ENCODE measurements at regions not wholly inside any gene's neighbourhood (a gene's known extent, or its start where the extent isn't known, plus 50 kb on each side); places are given as distances from the start of the nearest gene placed in this dataset.

DNA sequence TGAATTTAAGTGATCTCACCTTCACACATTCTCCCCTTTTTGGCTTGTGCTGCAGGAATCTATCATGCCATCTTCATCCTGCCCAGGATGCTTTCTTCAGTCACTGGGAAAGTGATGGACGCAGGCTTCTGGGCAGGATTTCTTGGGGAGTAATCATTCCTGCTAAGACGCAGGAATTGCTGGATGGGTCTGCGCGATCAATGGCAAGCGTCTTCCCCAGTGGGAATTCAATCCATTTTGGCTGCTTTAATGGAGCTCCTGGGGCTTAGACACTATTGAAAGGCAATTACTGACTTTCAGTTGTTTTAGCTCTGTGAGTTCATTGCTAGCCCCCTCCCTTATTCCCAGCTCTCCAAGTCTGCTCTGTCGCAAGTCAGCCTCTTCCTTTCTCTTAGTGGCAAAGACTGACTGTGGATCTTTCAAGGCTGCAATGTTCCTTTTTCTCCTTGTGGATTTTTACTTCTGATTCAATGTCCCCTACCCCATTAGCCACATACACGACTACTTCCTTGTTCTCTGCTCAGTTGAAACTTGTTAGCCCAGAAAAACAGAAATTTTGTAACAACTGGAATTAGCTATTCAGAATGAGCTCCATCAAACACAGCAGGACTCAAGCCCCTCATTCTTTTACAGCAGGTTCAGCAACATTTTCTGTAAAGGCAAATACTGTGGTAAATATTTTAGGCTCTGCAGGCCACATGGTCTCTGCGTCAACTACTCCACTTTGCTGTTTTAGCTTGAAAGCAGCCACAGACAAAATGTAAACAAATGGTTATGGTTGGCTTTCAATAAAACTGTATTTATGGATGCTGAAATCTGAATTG, 154.9 kb downstream of the ASB9 start:
- Histone ChIP-seq H3K9ac (ENCODE audit: low read length) (no peak overlapping the region), H3K9me3 (ENCODE audit: control insufficient read depth, low read length) (peaks cover 4% of the 10 kb centered on the region), H3K4me3 (ENCODE audit: low read length) (no peak overlapping the region), H3K27me3 (replicated peaks; ENCODE audit: control insufficient read depth, insufficient read depth, low read length) (no peaks in the 10 kb centered on the region), H3K36me3 (ENCODE audit: control insufficient read depth, insufficient read depth, low read length, severe bottlenecking) (no peaks in the 10 kb centered on the region), H3K4me1 (ENCODE audit: control insufficient read depth, insufficient read depth, low read length) (no peaks in the 10 kb centered on the region)
- DNase-seq (ENCODE audit: low read depth): no peak

DNA sequence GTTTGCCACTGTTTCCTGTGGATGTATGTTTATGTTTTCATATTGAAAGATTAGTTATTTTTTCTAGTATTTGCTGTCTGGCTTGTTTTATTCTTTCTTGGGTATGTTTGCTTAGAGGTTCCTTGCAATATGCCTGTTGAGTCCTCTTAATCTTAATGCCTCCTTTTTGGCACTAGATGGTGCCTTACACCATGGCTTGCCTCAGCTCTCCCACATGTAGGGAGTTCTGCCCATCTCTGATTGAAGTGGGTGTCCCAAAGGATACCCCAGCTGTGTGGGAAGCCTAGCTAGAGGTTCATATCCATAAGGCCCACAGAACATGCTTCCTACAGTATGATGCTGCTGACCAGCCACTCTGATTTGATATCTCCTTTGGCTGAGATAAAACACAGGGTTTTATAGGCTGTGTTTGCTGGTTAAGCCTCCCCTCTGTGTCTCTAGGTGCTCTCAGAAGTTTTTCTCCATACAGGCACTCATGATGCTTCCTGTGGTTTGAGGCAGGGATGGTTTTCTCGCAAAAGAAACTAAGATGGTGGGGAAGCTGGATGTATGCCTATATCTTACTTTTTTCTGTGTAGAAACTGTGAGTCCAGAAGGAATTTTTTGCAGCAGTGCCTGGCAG, 162.4 kb downstream of the ASB9 start:
- H3K36me3 ChIP-seq (ENCODE audit: control insufficient read depth, insufficient read depth, low read length, severe bottlenecking): no peaks in the 10 kb centered on the region

GRCh38 chrX:15098505-15098904, 171.4 kb downstream of the ASB9 start:
- DNase-seq (ENCODE audit: low read depth): no peak
- no peak overlapping the region for H3K4me3 ChIP-seq (ENCODE audit: low read length)
- H3K4me1 ChIP-seq (ENCODE audit: control insufficient read depth, insufficient read depth, low read length): no peaks in the 10 kb centered on the region
- no peaks in the 10 kb centered on the region for H3K36me3 ChIP-seq (ENCODE audit: control insufficient read depth, insufficient read depth, low read length, severe bottlenecking)
- no peak overlapping the region for H3K9ac ChIP-seq (ENCODE audit: low read length)
- H3K9me3 ChIP-seq (ENCODE audit: control insufficient read depth, low read length): peaks cover 5% of the 10 kb centered on the region
- no peaks in the 10 kb centered on the region for H3K27me3 ChIP-seq (replicated peaks; ENCODE audit: control insufficient read depth, insufficient read depth, low read length)

More for the DNA sequence above, 162.4 kb downstream of the ASB9 start:
- Histone ChIP-seq H3K9me3 (ENCODE audit: control insufficient read depth, low read length) (peaks cover 6% of the 10 kb centered on the region), H3K4me1 (ENCODE audit: control insufficient read depth, insufficient read depth, low read length) (no peaks in the 10 kb centered on the region), H3K4me3 (ENCODE audit: low read length) (no peak overlapping the region), H3K27me3 (replicated peaks; ENCODE audit: control insufficient read depth, insufficient read depth, low read length) (no peaks in the 10 kb centered on the region), H3K9ac (ENCODE audit: low read length) (no peak overlapping the region)
- no peak for DNase-seq (ENCODE audit: low read depth)

DNA sequence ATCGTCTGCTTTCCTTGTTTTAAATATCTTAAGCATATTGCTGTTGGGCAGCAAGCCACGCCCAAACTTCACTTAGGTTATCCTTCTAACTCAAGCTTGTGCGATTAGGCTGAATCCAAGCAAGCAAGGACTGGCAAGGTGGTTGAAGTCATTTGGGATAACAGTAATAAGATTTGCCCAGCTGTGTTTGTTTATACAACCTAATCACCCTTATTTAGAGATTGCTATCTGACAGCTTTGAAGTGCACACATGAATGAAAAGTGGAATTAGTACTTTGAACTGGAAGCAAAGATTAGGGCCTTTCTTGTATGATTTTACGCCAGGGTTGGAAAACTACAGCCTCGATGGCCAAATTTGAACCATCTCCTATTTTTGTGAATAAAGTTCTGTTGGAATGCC, 182.1 kb downstream of the ASB9 start:
- no peak overlapping the region for H3K4me3 ChIP-seq (ENCODE audit: low read length)
- H3K27me3 ChIP-seq (replicated peaks; ENCODE audit: control insufficient read depth, insufficient read depth, low read length): no peaks in the 10 kb centered on the region
- H3K4me1 ChIP-seq (ENCODE audit: control insufficient read depth, insufficient read depth, low read length): no peaks in the 10 kb centered on the region
- H3K9me3 ChIP-seq (ENCODE audit: control insufficient read depth, low read length): peaks cover 8% of the 10 kb centered on the region
- H3K9ac ChIP-seq (ENCODE audit: low read length): no peak overlapping the region
- DNase-seq (ENCODE audit: low read depth): no peak
- H3K36me3 ChIP-seq (ENCODE audit: control insufficient read depth, insufficient read depth, low read length, severe bottlenecking): no peaks in the 10 kb centered on the region

- H3K4me1 ChIP-seq (ENCODE audit: control insufficient read depth, insufficient read depth, low read length): no peaks in the 10 kb centered on the region
- no peak overlapping the region for H3K4me3 ChIP-seq (ENCODE audit: low read length)
- H3K36me3 ChIP-seq (ENCODE audit: control insufficient read depth, insufficient read depth, low read length, severe bottlenecking): no peaks in the 10 kb centered on the region
- no peak for DNase-seq (ENCODE audit: low read depth)
- H3K9ac ChIP-seq (ENCODE audit: low read length): no peak overlapping the region
- H3K27me3 ChIP-seq (replicated peaks; ENCODE audit: control insufficient read depth, insufficient read depth, low read length): peaks cover 9% of the 10 kb centered on the region
- peaks cover 5% of the 10 kb centered on the region for H3K9me3 ChIP-seq (ENCODE audit: control insufficient read depth, low read length)
Measured at GRCh38 chrX:15073313-15073712, 196.6 kb downstream of the ASB9 start.

- Histone ChIP-seq H3K4me3 (ENCODE audit: low read length) (no peak overlapping the region), H3K9ac (ENCODE audit: low read length) (no peak overlapping the region), H3K27me3 (replicated peaks; ENCODE audit: control insufficient read depth, insufficient read depth, low read length) (peaks cover 9% of the 10 kb centered on the region), H3K36me3 (ENCODE audit: control insufficient read depth, insufficient read depth, low read length, severe bottlenecking) (no peaks in the 10 kb centered on the region), H3K9me3 (ENCODE audit: control insufficient read depth, low read length) (peaks cover 5% of the 10 kb centered on the region), H3K4me1 (ENCODE audit: control insufficient read depth, insufficient read depth, low read length) (no peaks in the 10 kb centered on the region)
- DNase-seq (ENCODE audit: low read depth): no peak
Measured at GRCh38 chrX:15072880-15073279, 197.0 kb downstream of the ASB9 start.

DNA sequence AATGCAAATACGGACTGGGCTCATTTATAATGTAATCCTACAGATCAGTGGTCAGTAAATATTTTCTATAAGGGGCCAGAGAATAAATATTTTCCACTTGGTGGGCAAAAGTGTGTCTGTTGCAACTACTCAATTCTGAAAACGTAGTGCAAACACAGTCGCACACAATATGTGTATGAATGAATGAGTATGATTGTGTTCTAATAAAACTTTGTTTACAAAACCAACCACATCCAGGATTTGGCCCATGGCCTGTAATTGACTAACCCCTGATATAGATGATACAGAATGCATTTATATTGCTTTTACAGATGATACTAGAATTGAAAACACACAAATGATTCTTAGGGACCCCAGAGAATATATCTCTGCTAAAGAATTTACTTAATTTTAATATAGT, 197.6 kb downstream of the ASB9 start:
- no peaks in the 10 kb centered on the region for H3K4me1 ChIP-seq (ENCODE audit: control insufficient read depth, insufficient read depth, low read length)
- H3K27me3 ChIP-seq (replicated peaks; ENCODE audit: control insufficient read depth, insufficient read depth, low read length): peaks cover 9% of the 10 kb centered on the region
- no peak overlapping the region for H3K4me3 ChIP-seq (ENCODE audit: low read length)
- H3K36me3 ChIP-seq (ENCODE audit: control insufficient read depth, insufficient read depth, low read length, severe bottlenecking): no peaks in the 10 kb centered on the region
- no peak overlapping the region for H3K9ac ChIP-seq (ENCODE audit: low read length)
- peaks cover 5% of the 10 kb centered on the region for H3K9me3 ChIP-seq (ENCODE audit: control insufficient read depth, low read length)
- no peak for DNase-seq (ENCODE audit: low read depth)

DNA sequence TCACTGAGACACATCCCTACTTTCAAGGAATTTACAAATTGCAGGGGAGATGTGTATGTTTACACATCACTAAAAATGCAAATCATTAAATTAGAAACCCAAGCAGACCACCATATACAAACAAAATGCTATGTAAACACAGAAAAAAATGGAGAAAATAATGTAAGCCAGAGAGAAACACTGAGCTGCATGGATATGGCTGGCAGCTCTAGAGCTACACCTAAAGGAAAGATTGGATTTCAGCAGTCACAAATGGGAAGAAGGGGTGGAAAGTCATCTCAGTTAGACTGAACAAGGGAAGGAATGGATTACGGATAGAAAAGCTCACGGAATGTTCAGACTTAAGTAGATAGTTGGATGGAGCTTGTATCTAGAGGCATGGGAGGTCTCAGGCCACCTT, 186.3 kb downstream of the MOSPD2 start:
- Histone ChIP-seq H3K4me3 (ENCODE audit: low read length) (no peak overlapping the region), H3K27me3 (replicated peaks; ENCODE audit: control insufficient read depth, insufficient read depth, low read length) (peaks cover 7% of the 10 kb centered on the region), H3K9me3 (ENCODE audit: control insufficient read depth, low read length) (no peaks in the 10 kb centered on the region), H3K9ac (ENCODE audit: low read length) (no peak overlapping the region), H3K4me1 (ENCODE audit: control insufficient read depth, insufficient read depth, low read length) (no peaks in the 10 kb centered on the region), H3K36me3 (ENCODE audit: control insufficient read depth, insufficient read depth, low read length, severe bottlenecking) (no peaks in the 10 kb centered on the region)
- DNase-seq (ENCODE audit: low read depth): peak; percentile 7

DNA sequence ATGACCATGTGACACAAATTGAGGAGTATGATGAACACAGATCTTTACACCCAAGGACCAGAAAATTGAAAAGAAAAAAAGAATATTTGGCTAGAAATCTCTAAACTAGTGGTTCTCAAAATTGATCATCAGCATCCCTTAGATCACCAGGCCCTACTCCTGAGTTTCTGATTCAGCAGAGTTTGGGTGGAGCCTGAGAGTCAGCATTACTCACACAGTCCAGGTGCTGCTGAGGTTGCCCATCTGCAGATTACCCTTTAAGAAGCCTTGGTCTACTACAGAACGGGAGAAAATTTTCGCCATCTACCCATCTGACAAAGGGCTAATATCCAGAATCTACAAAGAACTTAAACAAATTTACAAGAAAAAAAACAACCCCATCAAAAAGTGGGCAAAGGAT, 182.8 kb downstream of the MOSPD2 start:
- Histone ChIP-seq H3K4me3 (ENCODE audit: low read length) (no peak overlapping the region), H3K36me3 (ENCODE audit: control insufficient read depth, insufficient read depth, low read length, severe bottlenecking) (no peaks in the 10 kb centered on the region), H3K9ac (ENCODE audit: low read length) (no peak overlapping the region), H3K4me1 (ENCODE audit: control insufficient read depth, insufficient read depth, low read length) (no peaks in the 10 kb centered on the region), H3K27me3 (replicated peaks; ENCODE audit: control insufficient read depth, insufficient read depth, low read length) (no peaks in the 10 kb centered on the region), H3K9me3 (ENCODE audit: control insufficient read depth, low read length) (peaks cover 8% of the 10 kb centered on the region)
- no peak for DNase-seq (ENCODE audit: low read depth)

DNA sequence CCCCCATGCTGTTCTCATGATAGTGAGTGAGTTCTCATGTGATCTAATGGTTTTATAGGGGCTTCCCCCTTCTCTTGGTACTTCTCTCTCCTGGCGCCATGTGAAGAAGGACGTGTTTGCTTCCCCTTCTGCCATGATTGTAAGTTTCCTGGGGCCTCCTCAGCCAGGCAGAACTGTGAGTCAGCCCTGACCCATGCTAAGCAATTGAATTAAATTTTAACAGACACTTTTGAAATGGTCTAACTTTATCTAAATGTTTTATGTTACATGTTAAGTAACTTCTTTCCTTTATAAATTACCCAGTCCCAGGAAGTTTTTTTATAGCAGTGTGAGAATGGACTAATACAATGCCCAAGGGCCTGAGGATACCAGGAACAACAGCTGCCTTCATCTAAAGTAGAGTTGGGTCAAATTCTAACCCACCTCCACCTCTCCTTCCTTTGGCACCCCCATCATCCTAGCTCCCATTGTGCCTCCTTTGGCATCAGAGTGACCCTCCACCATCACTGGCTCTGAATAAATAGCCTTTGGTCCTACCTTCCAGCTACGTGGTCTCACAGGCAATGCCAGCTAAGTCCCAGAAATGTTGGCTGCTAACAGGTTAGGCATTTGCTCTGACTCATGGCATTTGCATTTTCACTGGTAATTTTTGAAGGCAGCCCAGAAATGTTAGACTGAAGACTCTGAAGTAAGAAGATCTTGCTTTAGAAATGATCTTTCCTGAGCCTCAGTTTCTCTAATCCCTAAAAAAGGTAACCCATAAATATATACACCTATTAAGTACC, 182.1 kb downstream of the MOSPD2 start:
- H3K4me3 ChIP-seq (ENCODE audit: low read length): no peak overlapping the region
- no peaks in the 10 kb centered on the region for H3K4me1 ChIP-seq (ENCODE audit: control insufficient read depth, insufficient read depth, low read length)
- peaks cover 15% of the 10 kb centered on the region for H3K9me3 ChIP-seq (ENCODE audit: control insufficient read depth, low read length)
- DNase-seq (ENCODE audit: low read depth): peak; percentile 34
- no peaks in the 10 kb centered on the region for H3K27me3 ChIP-seq (replicated peaks; ENCODE audit: control insufficient read depth, insufficient read depth, low read length)
- no peak overlapping the region for H3K9ac ChIP-seq (ENCODE audit: low read length)
- no peaks in the 10 kb centered on the region for H3K36me3 ChIP-seq (ENCODE audit: control insufficient read depth, insufficient read depth, low read length, severe bottlenecking)

DNA sequence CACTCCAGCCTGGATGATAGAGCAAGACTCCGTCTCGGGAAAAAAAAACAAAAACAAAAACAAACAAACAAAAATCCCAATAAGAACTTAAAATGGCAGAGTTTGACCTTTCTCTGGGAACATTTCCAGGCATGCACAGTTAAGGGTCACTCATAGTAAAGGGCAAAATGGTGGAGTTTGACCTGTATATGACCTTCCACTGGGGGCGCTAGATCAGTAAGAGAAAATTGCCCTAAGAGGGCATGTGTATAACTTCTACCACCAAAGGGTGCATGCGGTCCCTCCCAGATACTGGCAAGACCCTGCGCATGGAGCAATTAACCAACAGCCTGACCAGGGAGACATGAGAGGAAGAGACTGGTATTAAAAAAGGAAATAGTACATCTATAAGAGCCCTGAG, 177.2 kb downstream of the MOSPD2 start:
- H3K4me1 ChIP-seq (ENCODE audit: control insufficient read depth, insufficient read depth, low read length): no peaks in the 10 kb centered on the region
- no peaks in the 10 kb centered on the region for H3K36me3 ChIP-seq (ENCODE audit: control insufficient read depth, insufficient read depth, low read length, severe bottlenecking)
- H3K9me3 ChIP-seq (ENCODE audit: control insufficient read depth, low read length): peaks cover 15% of the 10 kb centered on the region
- no peak for DNase-seq (ENCODE audit: low read depth)
- H3K27me3 ChIP-seq (replicated peaks; ENCODE audit: control insufficient read depth, insufficient read depth, low read length): no peaks in the 10 kb centered on the region
- H3K9ac ChIP-seq (ENCODE audit: low read length): no peak overlapping the region
- no peak overlapping the region for H3K4me3 ChIP-seq (ENCODE audit: low read length)

Measured in adipocyte (in vitro differentiated cells).